Lower lobe of right lung (tissue), 2 donors: ENCODE measurements at regions not wholly inside any gene's neighbourhood (a gene's known extent, or its start where the extent isn't known, plus 50 kb on each side); places are given as distances from the start of the nearest gene placed in this dataset.

Experiments
- ATAC-seq, 2 donors: fragments of 200-7000 bp; cut with Tn5 transposase; one replicate each; pipeline ENCODE4 v1.9.1; 2020 to 2022; ENCODE audit warnings: mild to moderate bottlenecking in 2 of 2, moderate library complexity in 2 of 2
- DNase-seq: peaks from one replicate; pipeline ENCODE4 v3.0.0-alpha.2; 2020
- H3K27ac ChIP-seq: fragments of 200-600 bp; one replicate; pipeline ENCODE4 v1.8.0; 2022
- H3K27me3 ChIP-seq: fragments of 200-600 bp; one replicate; pipeline ENCODE4 v1.8.0; 2022; ENCODE audit warnings: low read depth
- H3K36me3 ChIP-seq: fragments of 200-600 bp; one replicate; pipeline ENCODE4 v1.8.0; 2022; ENCODE audit warnings: mild to moderate bottlenecking
- H3K4me1 ChIP-seq: fragments of 200-600 bp; one replicate; pipeline ENCODE4 v1.8.0; 2022
- H3K4me3 ChIP-seq: fragments of 200-600 bp; one replicate; pipeline ENCODE4 v1.8.0; 2022; ENCODE audit warnings: mild to moderate bottlenecking
- H3K9me3 ChIP-seq: fragments of 200-600 bp; one replicate; pipeline ENCODE4 v1.8.0; 2022
- intact Hi-C: fragments of 100-400 bp; cut with DNase I; formaldehyde crosslinking; loops from one replicate; pipeline ENCODE4 v1.11.0; 2022
- TF ChIP-seq, protein P1 (sequence below): fragments of 200-600 bp; IDR thresholded peaks from one replicate; pipeline ENCODE4 v1.8.0; 2022; ENCODE audit warnings: antibody characterized with exemption, mild to moderate bottlenecking
- donor health status: DM: no; HTN: yes; CAD: no; lungs with severe emphysema.

DNA sequence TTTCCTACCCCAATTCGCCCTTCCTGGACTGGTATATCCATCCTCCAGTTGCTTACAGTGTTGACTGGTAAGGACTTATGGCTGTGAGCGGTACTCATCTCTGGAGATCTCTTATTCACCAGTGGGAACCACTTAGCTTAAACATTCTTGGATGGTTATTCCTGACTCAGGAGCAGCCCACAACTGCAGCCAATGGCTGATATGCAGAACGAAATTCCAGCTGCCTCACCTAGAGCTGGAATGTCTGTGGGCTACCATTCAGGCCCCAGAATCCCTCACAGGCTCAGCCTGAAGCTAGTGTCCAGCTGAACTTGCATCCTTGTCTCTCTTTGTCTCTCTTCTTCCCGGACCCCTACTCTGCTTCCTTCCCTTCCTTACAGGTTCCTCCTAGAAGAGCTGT lies 138.9 kb upstream of the SMIM31 start:
- ATAC-seq (no peak), DNase-seq (no peak)
- no peaks in the 10 kb centered on the region for H3K9me3 ChIP-seq
- H3K36me3 ChIP-seq, result no peaks in the 10 kb centered on the region
- TF ChIP-seq, protein P1, sequence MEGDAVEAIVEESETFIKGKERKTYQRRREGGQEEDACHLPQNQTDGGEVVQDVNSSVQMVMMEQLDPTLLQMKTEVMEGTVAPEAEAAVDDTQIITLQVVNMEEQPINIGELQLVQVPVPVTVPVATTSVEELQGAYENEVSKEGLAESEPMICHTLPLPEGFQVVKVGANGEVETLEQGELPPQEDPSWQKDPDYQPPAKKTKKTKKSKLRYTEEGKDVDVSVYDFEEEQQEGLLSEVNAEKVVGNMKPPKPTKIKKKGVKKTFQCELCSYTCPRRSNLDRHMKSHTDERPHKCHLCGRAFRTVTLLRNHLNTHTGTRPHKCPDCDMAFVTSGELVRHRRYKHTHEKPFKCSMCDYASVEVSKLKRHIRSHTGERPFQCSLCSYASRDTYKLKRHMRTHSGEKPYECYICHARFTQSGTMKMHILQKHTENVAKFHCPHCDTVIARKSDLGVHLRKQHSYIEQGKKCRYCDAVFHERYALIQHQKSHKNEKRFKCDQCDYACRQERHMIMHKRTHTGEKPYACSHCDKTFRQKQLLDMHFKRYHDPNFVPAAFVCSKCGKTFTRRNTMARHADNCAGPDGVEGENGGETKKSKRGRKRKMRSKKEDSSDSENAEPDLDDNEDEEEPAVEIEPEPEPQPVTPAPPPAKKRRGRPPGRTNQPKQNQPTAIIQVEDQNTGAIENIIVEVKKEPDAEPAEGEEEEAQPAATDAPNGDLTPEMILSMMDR, result no peak
- no peak overlapping the region for H3K27ac ChIP-seq
- intact Hi-C loops, result no loop called here
- no peaks in the 10 kb centered on the region for H3K4me1 ChIP-seq
- no peaks in the 10 kb centered on the region for H3K27me3 ChIP-seq
- H3K4me3 ChIP-seq, result no peak overlapping the region

DNA sequence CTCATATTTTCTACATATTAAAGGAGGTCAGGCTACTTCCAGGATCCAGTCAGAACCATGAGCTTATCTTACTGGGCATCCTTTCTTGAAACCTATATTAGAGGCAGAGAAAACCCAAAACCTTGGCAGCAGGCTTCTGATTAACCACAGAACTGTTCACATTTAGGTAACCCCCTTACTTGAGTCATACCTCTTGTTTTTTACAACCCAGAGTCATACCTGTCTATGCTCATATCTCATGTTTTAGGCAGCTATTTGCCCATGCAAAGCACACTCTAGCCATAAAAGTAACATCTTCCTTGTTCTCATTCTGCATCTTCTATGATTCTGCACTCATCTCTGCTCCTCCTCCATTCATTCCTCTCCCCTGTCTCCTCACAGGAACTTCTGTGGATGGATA lies 138.0 kb upstream of the SMIM31 start:
- Histone ChIP-seq H3K36me3 (no peaks in the 10 kb centered on the region), H3K27ac (no peak overlapping the region), H3K9me3 (no peaks in the 10 kb centered on the region), H3K4me3 (no peak overlapping the region), H3K4me1 (no peaks in the 10 kb centered on the region), H3K27me3 (no peaks in the 10 kb centered on the region)
- DNase-seq (no peak), ATAC-seq (no peak)
- TF ChIP-seq, protein P1, result no peak
- intact Hi-C loops, result no loop called here

DNA sequence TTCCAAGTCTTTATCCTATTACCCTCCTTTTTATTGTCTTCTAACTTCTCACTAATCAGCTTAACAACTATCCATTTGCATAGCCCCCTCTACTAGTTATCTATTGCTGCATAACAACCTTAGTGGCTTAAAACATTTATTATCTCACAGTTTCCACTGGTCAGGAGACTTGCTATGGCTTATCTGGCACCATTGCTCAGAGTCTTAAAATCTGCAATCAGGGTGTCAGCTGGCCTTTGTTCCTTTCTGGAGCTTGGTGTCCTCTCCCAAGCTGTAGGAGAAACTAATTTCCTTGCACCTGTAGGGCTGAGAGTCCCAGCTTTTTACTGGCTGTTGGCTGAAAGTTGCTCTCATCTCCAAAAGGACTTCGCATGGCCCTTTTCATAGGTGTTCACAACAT lies 137.0 kb upstream of the SMIM31 start:
- TF ChIP-seq, protein P1, result no peak
- Histone ChIP-seq H3K4me3 (no peak overlapping the region), H3K27me3 (no peaks in the 10 kb centered on the region), H3K36me3 (no peaks in the 10 kb centered on the region), H3K27ac (no peak overlapping the region), H3K9me3 (no peaks in the 10 kb centered on the region), H3K4me1 (no peaks in the 10 kb centered on the region)
- DNase-seq (no peak), ATAC-seq (no peak)
- intact Hi-C loops, result no loop called here

DNA sequence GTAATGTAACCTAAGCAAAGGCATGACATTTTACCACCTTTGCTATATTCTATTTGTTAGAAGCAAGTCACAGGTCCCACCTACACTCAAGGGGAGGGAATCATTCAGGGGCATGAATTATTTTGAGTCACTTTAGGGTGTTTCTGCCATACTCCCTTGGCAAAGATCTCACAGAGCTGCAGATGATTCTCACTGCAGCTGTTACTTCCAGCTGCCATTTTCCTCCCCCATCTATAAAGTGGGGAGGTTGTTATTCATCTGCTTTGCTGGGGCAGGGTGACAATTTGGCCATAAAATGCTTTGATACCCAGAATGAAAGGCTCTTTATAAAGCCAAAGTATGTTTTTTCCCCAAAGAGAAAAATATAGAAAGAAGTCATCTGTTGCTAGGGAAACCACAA lies 136.5 kb upstream of the SMIM31 start:
- Histone ChIP-seq H3K4me3 (no peak overlapping the region), H3K4me1 (no peaks in the 10 kb centered on the region), H3K9me3 (no peaks in the 10 kb centered on the region), H3K27ac (no peak overlapping the region), H3K36me3 (no peaks in the 10 kb centered on the region), H3K27me3 (no peaks in the 10 kb centered on the region)
- DNase-seq (no peak), ATAC-seq (no peak)
- intact Hi-C loops, result no loop called here
- TF ChIP-seq, protein P1, result no peak

DNA sequence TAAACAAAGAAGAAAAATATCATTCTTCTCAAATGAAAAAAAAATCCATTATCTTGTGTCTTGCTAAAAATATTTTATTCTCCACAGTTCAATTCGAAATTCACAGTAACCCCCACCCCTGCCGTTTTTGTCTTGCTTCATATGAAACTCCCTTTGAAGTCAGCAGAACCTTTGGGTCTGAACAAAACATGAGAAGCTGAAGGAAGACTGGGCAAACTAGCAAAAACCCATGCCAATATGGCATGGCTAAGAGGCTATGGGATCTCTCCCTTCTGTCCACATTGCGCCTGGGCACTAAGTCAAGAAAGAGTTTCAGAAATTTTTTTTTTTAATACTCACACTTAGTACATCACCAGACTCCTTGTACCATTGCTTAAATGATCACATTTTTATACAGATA lies 136.0 kb upstream of the SMIM31 start:
- Histone ChIP-seq H3K4me3 (no peak overlapping the region), H3K27me3 (no peaks in the 10 kb centered on the region), H3K9me3 (no peaks in the 10 kb centered on the region), H3K27ac (no peak overlapping the region), H3K4me1 (no peaks in the 10 kb centered on the region), H3K36me3 (no peaks in the 10 kb centered on the region)
- intact Hi-C loops, result no loop called here
- TF ChIP-seq, protein P1, result no peak
- no peak for DNase-seq
- ATAC-seq, result no peak
